ENCODE measurements at regions not wholly inside any gene's neighbourhood (a gene's known extent, or its start where the extent isn't known, plus 50 kb on each side); places are given as distances from the start of the nearest gene placed in this dataset.

DNA sequence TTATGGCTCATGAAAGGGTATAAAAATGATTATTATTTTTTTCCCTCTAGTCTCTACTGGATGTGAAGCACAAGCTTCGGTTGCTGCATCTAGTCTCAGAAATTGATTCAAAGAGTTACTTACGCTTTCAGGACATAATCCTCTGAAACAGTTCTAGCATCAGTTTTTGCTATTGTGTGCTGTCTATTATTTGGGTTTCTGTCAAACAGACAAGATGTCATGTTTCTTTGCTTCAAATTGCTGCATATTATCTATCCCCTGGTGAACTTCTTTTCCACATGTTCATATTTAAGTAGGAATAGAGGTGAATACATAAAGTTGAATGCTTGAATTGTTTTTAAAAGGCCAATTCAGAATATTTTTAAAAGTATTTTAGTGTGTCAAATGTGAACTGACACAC, 161.6 kb upstream of the GBE1 start:
- TF ChIP-seq CTCF (conservative IDR thresholded peaks at IDR 0.05) = no peak
- H3K27ac ChIP-seq = no peak overlapping the region

- H3K27ac ChIP-seq = no peak overlapping the region
- TF ChIP-seq CTCF (conservative IDR thresholded peaks at IDR 0.05) = no peak
Measured at GRCh38 chr3:81922404-81922803, 161.0 kb upstream of the GBE1 start.

GRCh38 chr3:81920816-81921215, 159.4 kb upstream of the GBE1 start:
- H3K27ac ChIP-seq = no peak overlapping the region
- TF ChIP-seq CTCF (conservative IDR thresholded peaks at IDR 0.05) = no peak

- H3K27ac ChIP-seq = no peak overlapping the region
- TF ChIP-seq CTCF (conservative IDR thresholded peaks at IDR 0.05) = no peak
Measured at GRCh38 chr3:81916890-81917289, 155.4 kb upstream of the GBE1 start.

- H3K27ac ChIP-seq = no peak overlapping the region
- no peak for TF ChIP-seq CTCF (conservative IDR thresholded peaks at IDR 0.05)
Measured at GRCh38 chr3:81913886-81914663, 152.6 kb upstream of the GBE1 start.

GRCh38 chr3:81911221-81911620, 149.8 kb upstream of the GBE1 start:
- no peak overlapping the region for H3K27ac ChIP-seq
- TF ChIP-seq CTCF (conservative IDR thresholded peaks at IDR 0.05) = no peak

GRCh38 chr3:81910244-81910852, 148.9 kb upstream of the GBE1 start:
- TF ChIP-seq CTCF (conservative IDR thresholded peaks at IDR 0.05) = peak; percentile 90
- H3K27ac ChIP-seq = no peak overlapping the region
